ENCODE measurements at regions not wholly inside any gene's neighbourhood (a gene's known extent, or its start where the extent isn't known, plus 50 kb on each side); places are given as distances from the start of the nearest gene placed in this dataset.

DNA sequence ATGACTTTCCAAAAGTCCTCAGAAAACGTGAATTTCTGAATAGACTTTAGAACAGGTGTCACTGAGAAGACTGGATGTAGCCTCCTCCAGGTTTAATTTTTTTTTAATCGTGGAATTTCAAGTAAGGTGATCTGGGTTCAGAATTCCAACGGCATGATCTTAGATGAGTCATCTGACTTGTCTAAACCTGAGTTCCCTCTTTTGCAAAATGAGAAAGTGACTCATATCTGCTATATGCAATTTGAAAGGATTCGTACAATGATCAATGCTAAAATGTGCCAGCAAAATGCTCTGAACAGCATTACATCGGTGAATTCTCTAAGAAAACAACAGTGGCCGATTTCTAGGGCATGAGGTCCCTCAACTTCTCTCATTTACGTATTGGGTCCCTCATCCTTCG is 69.1 kb upstream of the ZNF516 start:
- peak overlapping the region; percentile 69 to 75 for H3K27ac ChIP-seq

DNA sequence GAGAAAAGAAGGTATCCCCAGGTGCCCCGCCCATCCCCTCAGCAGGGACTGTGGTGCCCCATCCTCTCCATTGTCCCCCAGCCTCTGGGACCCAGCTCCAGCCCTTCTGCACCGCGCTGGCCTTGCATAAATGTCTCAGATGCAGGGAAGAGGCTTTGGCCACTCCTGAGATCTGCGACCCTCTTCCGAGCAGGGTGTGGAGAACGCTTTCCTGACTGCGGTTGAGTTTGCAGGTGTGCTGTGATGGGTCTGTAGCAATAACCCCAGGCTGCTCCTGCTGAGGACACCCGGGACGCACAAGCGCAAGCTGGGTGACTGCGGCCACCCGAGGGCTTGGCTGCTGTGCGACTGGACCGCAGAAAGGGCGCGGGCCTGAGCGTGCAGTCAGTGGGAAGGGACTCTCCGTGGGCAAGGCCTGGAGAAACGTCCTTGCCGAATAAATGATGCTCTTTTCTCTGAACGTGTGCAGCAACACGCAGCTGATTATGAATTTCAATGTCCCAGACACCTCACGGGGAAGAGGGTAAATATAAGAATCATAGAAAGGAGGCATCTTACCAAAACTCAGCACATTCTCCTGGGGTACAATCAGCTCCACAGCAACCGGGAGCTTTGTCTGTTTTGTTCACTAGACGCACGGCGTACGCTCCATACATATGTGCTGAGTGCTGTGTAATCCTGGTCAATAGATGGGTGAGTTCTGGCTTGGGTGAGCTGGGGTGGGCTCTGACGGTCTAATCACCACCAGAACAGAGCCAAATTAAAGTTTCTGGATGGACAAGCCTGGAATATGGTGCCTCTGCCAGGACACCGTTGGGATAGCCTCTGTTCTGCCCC is 67.5 kb upstream of the ZNF516 start:
- ATAC-seq (ENCODE audit: insufficient number of reproducible peaks, low FRiP score, low read depth) = no peak
- Histone ChIP-seq H3K4me1 (ENCODE audit: control insufficient read depth in 1 of 2, low read depth in 2 of 2) (peaks cover 3 to 19% of the 10 kb centered on the region in 2 donors), H3K36me3 (no peaks in the 10 kb centered on the region), H3K9me3 (no peaks in the 10 kb centered on the region), H3K27me3 (replicated peaks; ENCODE audit: insufficient read depth) (no peaks in the 10 kb centered on the region), H3K4me3 (no peak overlapping the region), H3K27ac (no peak overlapping the region)
- no peak for TF ChIP-seq CTCF (IDR thresholded peaks at IDR 0.05)
- no peak for DNase-seq (ENCODE audit: low spot score)

More for the DNA sequence above, 69.1 kb upstream of the ZNF516 start:
- Histone ChIP-seq H3K4me1 (ENCODE audit: control insufficient read depth in 1 of 2, low read depth in 2 of 2) (peaks cover 3 to 19% of the 10 kb centered on the region in 2 donors), H3K36me3 (no peaks in the 10 kb centered on the region), H3K9me3 (no peaks in the 10 kb centered on the region), H3K4me3 (no peak overlapping the region), H3K27me3 (replicated peaks; ENCODE audit: insufficient read depth) (no peaks in the 10 kb centered on the region)
- no peak for DNase-seq (ENCODE audit: low spot score)
- TF ChIP-seq CTCF (IDR thresholded peaks at IDR 0.05) = no peak
- ATAC-seq (ENCODE audit: insufficient number of reproducible peaks, low FRiP score, low read depth) = no peak

DNA sequence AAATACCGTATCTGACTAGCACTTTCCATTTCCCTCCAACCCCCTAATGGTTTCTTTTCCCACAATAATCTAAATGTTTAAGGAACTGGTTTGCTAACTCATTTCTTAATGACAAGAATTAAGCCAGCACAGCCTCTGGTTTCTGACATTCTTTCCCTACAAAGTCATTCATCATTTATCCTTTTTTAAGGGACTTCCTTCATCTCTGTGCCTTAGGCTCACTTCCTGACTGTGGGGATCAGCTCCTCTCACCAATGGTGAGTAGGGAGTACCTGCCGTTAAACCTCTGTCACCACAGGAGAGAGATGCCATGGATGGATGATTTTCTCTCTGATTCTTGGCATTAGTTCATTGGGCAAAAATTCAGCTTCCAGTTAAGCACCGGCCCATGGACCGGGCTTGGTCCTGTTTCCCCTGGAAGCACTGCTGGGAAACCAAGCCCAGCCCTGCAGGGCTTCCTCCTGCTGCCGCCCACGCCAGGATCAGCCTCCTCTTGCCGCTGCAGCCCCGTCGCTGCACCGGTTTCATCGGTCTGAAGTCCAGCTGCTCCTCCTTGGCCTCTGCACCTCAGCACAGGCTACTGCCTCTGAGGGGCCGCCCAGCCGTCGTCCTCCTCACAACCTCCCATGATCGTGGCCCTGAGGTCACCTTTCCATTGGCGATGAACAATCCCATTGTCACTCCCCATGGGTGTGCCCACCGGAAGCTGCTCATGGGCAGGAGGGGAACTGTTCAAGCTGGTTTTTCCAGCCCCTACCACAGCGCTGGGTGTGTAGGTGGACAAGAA is 64.0 kb upstream of the ZNF516 start:
- no peak for TF ChIP-seq CTCF (IDR thresholded peaks at IDR 0.05)
- ATAC-seq (ENCODE audit: insufficient number of reproducible peaks, low FRiP score, low read depth) = no peak
- Histone ChIP-seq H3K4me1 (ENCODE audit: control insufficient read depth in 1 of 2, low read depth in 2 of 2) (peaks cover 0 to under 1% of the 10 kb centered on the region in 2 donors), H3K4me3 (no peak overlapping the region), H3K9me3 (no peaks in the 10 kb centered on the region), H3K27me3 (replicated peaks; ENCODE audit: insufficient read depth) (no peaks in the 10 kb centered on the region), H3K27ac (no peak overlapping the region), H3K36me3 (no peaks in the 10 kb centered on the region)
- no peak for DNase-seq (ENCODE audit: low spot score)

DNA sequence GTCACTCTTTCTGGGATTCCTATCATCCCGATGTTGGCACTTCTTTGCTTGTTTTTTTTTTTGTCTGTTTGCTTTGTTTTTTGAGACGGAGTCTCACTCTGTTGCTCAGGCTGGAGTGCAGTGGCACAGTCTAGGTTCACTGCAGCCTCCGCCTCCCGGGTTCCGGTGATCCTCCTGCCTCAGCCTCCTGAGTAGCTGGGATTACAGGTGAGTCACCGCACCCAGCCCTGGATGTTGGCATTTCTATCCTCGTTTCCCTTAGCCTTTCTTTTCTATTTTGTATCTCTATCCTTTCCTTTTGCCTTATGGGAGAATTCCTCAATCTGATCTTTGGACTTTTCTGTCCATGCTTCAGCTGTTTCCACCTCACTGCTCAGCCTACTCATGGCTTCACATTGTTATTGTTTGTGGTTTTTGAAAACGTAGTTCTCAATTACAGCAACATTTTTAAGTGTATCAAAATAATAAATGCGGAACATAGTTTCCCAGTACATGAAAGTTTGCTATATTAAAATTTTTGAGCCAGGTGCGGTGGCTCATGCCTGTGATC is 62.1 kb upstream of the ZNF516 start:
- no peaks in the 10 kb centered on the region for H3K36me3 ChIP-seq
- DNase-seq (ENCODE audit: low spot score) (no peak), ATAC-seq (ENCODE audit: insufficient number of reproducible peaks, low FRiP score, low read depth) (no peak)
- TF ChIP-seq CTCF (IDR thresholded peaks at IDR 0.05) = no peak
- no peak overlapping the region for H3K27ac ChIP-seq
- no peaks in the 10 kb centered on the region for H3K4me1 ChIP-seq (ENCODE audit: control insufficient read depth in 1 of 2, low read depth in 2 of 2)
- no peak overlapping the region for H3K4me3 ChIP-seq
- H3K9me3 ChIP-seq = no peaks in the 10 kb centered on the region
- no peaks in the 10 kb centered on the region for H3K27me3 ChIP-seq (replicated peaks; ENCODE audit: insufficient read depth)

Measured in thoracic aorta (tissue), 2 donors.